ENCODE measurements at regions not wholly inside any gene's neighbourhood (a gene's known extent, or its start where the extent isn't known, plus 50 kb on each side); places are given as distances from the start of the nearest gene placed in this dataset.

DNA sequence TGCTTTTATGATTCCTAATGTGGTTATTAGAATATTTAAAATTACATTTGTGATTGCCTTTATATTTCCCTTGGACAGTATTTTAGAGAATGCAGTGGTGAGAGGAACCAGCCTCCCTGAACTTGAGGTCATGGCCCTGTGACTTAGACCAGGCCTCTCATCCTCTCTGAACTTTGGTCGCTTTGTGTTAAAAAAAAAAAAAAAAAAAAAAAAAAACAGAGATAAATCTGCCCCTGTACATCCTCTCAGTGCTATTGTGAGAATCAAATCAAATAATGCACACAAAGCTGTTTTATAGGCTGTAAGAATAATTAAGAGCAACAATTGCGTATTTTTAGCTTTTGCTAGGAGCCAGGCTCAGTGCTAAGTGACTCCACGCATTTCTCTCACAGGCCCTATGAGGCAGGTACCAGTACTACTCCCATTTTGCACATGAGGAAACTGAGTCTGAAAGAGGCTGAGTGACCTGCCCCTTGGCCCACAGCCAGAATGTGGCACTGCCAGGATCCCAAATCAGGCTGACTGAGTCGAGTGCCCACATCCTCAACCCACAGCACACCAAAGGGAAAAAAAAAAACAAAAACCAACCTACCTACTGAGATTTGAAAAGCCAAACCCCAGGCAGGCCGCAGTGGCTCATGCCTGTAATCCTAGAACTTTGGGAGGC is 110.3 kb upstream of the LARP1 start:
- TF ChIP-seq SIX5 (IDR thresholded peaks at IDR 0.05; ENCODE audit: low read depth, low read length): no peak
- TF ChIP-seq PHF8 (conservative IDR thresholded peaks at IDR 0.05; ENCODE audit: low read depth, low read length): no peak
